Panc1 (cell line): ENCODE measurements at regions not wholly inside any gene's neighbourhood (a gene's known extent, or its start where the extent isn't known, plus 50 kb on each side); places are given as distances from the start of the nearest gene placed in this dataset.

Experiments
- CTCF ChIP-seq: fragments of 450-650 bp; IDR thresholded peaks from 2 replicates; pipeline ENCODE4 v1.5.1; 2017; ENCODE audit warnings: mild to moderate bottlenecking
- POLR2AphosphoS5 ChIP-seq: IDR thresholded peaks from 2 replicates; pipeline ENCODE4 v1.6.1; 2012; ENCODE audit warnings: mild to moderate bottlenecking, low read depth, low read length, moderate library complexity
- SIN3A ChIP-seq: IDR thresholded peaks from 2 replicates; pipeline ENCODE4 v1.6.1; 2012; ENCODE audit warnings: low read depth, mild to moderate bottlenecking, low read length, moderate library complexity, borderline replicate concordance; ENCODE audit not compliant: insufficient read depth
- TCF7L2 ChIP-seq: IDR thresholded peaks from 2 replicates; pipeline ENCODE4 v1.6.1; 2011; ENCODE audit warnings: mild to moderate bottlenecking, low read depth, low read length, inconsistent platforms
- TF ChIP-seq, protein P1 (sequence below), 2 experiments: IDR thresholded peaks; 2 replicates each; pipeline ENCODE4 v1.6.1; 2011 to 2012; ENCODE audit warnings: low read depth in 2 of 2, control low read depth in 1 of 2, low read length in 1 of 2, mild to moderate bottlenecking in 1 of 2, moderate library complexity in 1 of 2; ENCODE audit not compliant: insufficient read depth in 1 of 2

- TF ChIP-seq CTCF (no peak), POLR2AphosphoS5 (no peak), SIN3A (no peak), TCF7L2 (no peak)
- TF ChIP-seq, protein P1, sequence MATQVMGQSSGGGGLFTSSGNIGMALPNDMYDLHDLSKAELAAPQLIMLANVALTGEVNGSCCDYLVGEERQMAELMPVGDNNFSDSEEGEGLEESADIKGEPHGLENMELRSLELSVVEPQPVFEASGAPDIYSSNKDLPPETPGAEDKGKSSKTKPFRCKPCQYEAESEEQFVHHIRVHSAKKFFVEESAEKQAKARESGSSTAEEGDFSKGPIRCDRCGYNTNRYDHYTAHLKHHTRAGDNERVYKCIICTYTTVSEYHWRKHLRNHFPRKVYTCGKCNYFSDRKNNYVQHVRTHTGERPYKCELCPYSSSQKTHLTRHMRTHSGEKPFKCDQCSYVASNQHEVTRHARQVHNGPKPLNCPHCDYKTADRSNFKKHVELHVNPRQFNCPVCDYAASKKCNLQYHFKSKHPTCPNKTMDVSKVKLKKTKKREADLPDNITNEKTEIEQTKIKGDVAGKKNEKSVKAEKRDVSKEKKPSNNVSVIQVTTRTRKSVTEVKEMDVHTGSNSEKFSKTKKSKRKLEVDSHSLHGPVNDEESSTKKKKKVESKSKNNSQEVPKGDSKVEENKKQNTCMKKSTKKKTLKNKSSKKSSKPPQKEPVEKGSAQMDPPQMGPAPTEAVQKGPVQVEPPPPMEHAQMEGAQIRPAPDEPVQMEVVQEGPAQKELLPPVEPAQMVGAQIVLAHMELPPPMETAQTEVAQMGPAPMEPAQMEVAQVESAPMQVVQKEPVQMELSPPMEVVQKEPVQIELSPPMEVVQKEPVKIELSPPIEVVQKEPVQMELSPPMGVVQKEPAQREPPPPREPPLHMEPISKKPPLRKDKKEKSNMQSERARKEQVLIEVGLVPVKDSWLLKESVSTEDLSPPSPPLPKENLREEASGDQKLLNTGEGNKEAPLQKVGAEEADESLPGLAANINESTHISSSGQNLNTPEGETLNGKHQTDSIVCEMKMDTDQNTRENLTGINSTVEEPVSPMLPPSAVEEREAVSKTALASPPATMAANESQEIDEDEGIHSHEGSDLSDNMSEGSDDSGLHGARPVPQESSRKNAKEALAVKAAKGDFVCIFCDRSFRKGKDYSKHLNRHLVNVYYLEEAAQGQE (IDR thresholded peaks at IDR 0.05; ENCODE audit: insufficient read depth in 1 of 2, low read depth in 2 of 2, low read length in 1 of 2) = no peak
Measured at GRCh38 chr7:68925241-68925640, 673.0 kb upstream of the AUTS2 start.
